Kidney glomerular epithelial cell (primary cell): ENCODE measurements at regions not wholly inside any gene's neighbourhood (a gene's known extent, or its start where the extent isn't known, plus 50 kb on each side); places are given as distances from the start of the nearest gene placed in this dataset.
"Not testable (repeated sequence)": the region's sequence is repeated elsewhere in the genome, so short reads cannot be mapped to it uniquely, and the experiment has no call there.

ENCODE experiments used
- DNase-seq: peaks from one replicate; lab custom pipeline; 2025; lab: John Stamatoyannopoulos, UW

GRCh38 chr12:17084831-17085230, 478.9 kb upstream of the LMO3 start:
- no peak for DNase-seq

GRCh38 chr12:17079251-17079909, 473.4 kb upstream of the LMO3 start:
- DNase-seq, result no peak

- DNase-seq, result no peak
These were observed 471.6 kb upstream of the LMO3 start for GRCh38 chr12:17077594-17077993.

- no peak for DNase-seq
These were observed 470.8 kb upstream of the LMO3 start for GRCh38 chr12:17076811-17077210.

GRCh38 chr12:17076028-17076744, 470.2 kb upstream of the LMO3 start:
- no peak for DNase-seq

GRCh38 chr12:17064834-17065233, 458.9 kb upstream of the LMO3 start:
- no peak for DNase-seq

- DNase-seq, result no peak
These were observed 456.5 kb upstream of the LMO3 start for GRCh38 chr12:17062267-17063036.

GRCh38 chr12:17060260-17060659, 454.3 kb upstream of the LMO3 start:
- DNase-seq, result no peak

- DNase-seq, result no peak
These were observed 450.6 kb upstream of the LMO3 start for GRCh38 chr12:17056546-17056945.

GRCh38 chr12:17038923-17039322, 433.0 kb upstream of the LMO3 start:
- no peak for DNase-seq

- DNase-seq, result no peak
These were observed 429.4 kb upstream of the LMO3 start for GRCh38 chr12:17035372-17035771.

GRCh38 chr12:17030338-17030737, 424.4 kb upstream of the LMO3 start:
- no peak for DNase-seq

- no peak for DNase-seq
These were observed 422.4 kb upstream of the LMO3 start for GRCh38 chr12:17028348-17028747.

GRCh38 chr12:17025424-17025823, 419.5 kb upstream of the LMO3 start:
- not testable (repeated sequence) for DNase-seq

- no peak for DNase-seq
These were observed 414.8 kb upstream of the LMO3 start for GRCh38 chr12:17020765-17021164.

GRCh38 chr12:17017402-17017801, 411.4 kb upstream of the LMO3 start:
- DNase-seq, result no peak

- DNase-seq, result no peak
These were observed 410.3 kb upstream of the LMO3 start for GRCh38 chr12:17016116-17016864.

- DNase-seq, result no peak
These were observed 409.5 kb upstream of the LMO3 start for GRCh38 chr12:17015501-17015900.

GRCh38 chr12:17007442-17008040, 401.6 kb upstream of the LMO3 start:
- not testable (repeated sequence) for DNase-seq

GRCh38 chr12:16998538-16998937, 392.6 kb upstream of the LMO3 start:
- DNase-seq, result not testable (repeated sequence)

- no peak for DNase-seq
These were observed 378.5 kb upstream of the LMO3 start for GRCh38 chr12:16984484-16984883.
